Endothelial cell of umbilical vein (primary cell): ENCODE measurements at regions not wholly inside any gene's neighbourhood (a gene's known extent, or its start where the extent isn't known, plus 50 kb on each side); places are given as distances from the start of the nearest gene placed in this dataset.

ENCODE experiments used
- BruUV-seq: library from RNA; stranded (reverse); fragments of 400-500 nt; replicated peaks from 2 replicates; lab custom pipeline; 2021; lab: Mats Ljungman, UMichigan
- CTCF ChIA-PET: fragments of 300-600, 350-600 bp; sonication (Branson Sonifier 250); formaldehyde crosslinking; loops from one replicate; lab custom pipeline; 2021; ENCODE audit warnings: antibody characterized with exemption, inconsistent platforms; lab: Charles Lee
- POLR2A ChIA-PET: fragments of 300-600, 350-600 bp; sonication (Branson Sonifier 250); formaldehyde crosslinking; loops from one replicate; lab custom pipeline; 2021; ENCODE audit warnings: antibody characterized with exemption, inconsistent platforms; lab: Charles Lee
- DNase-seq: peaks from one replicate; pipeline ENCODE4 v3.0.0-alpha.2; 2011; ENCODE audit warnings: low read depth, low spot score
- FAIRE-seq: peaks from 2 replicates; lab custom pipeline; 2011; peaks lifted over from hg19 to GRCh38; lab: Jason Lieb, UNC
- H2AFZ ChIP-seq: 2 replicates; pipeline ENCODE4 v1.6.0; 2012; ENCODE audit warnings: low read depth, low read length, control low read depth, inconsistent platforms
- H3K27ac ChIP-seq: 2 replicates; pipeline ENCODE4 v1.5.1; 2011; ENCODE audit warnings: low read depth, mild to moderate bottlenecking, control low read depth, low read length, moderate library complexity; ENCODE audit not compliant: insufficient read depth
- H3K27me3 ChIP-seq, 2 experiments: 2 replicates each; pipeline versions ENCODE4 v1.6.0 to v1.6.1; 2011; ENCODE audit warnings: low read length in 2 of 2, mixed read lengths in 1 of 2; ENCODE audit not compliant: control insufficient read depth in 2 of 2, insufficient read depth in 2 of 2
- H3K36me3 ChIP-seq, 2 experiments: 2 replicates in 1 of 2; 3 replicates in 1 of 2; pipeline ENCODE4 v1.5.1; 2011; ENCODE audit warnings: low read length in 2 of 2, mild to moderate bottlenecking in 1 of 2, moderate library complexity in 1 of 2; ENCODE audit not compliant: control insufficient read depth in 2 of 2, insufficient read depth in 2 of 2; ENCODE audit errors: extremely low read depth in 1 of 2
- H3K4me1 ChIP-seq: 3 replicates; pipeline ENCODE4 v1.5.1; 2011; ENCODE audit warnings: mild to moderate bottlenecking, low read length; ENCODE audit not compliant: control insufficient read depth, insufficient read depth; ENCODE audit errors: extremely low read depth
- H3K4me2 ChIP-seq: 2 replicates; pipeline ENCODE4 v1.6.1; 2011; ENCODE audit warnings: low read length, control low read depth, mixed read lengths; ENCODE audit not compliant: insufficient read depth
- H3K4me3 ChIP-seq, 3 experiments: fragments of 200-600 bp in 1 of 3; sonication (generic), shearing (Covaris generic) in 1 of 3; replicated peaks in 1 of 3; 2 replicates each; pipeline ENCODE4 v1.5.1; 2011 to 2016; ENCODE audit warnings: control low read depth in 3 of 3, low read length in 3 of 3, mild to moderate bottlenecking in 2 of 3, inconsistent platforms in 1 of 3, low read depth in 1 of 3, moderate library complexity in 1 of 3; ENCODE audit not compliant: insufficient read depth in 1 of 3
- H3K79me2 ChIP-seq: 2 replicates; pipeline ENCODE4 v1.6.0; 2012; ENCODE audit warnings: low read length, inconsistent platforms; ENCODE audit not compliant: control insufficient read depth, insufficient read depth
- H3K9ac ChIP-seq: replicated peaks from 2 replicates; pipeline ENCODE3; 2011; ENCODE audit warnings: low read length, control low read depth; ENCODE audit not compliant: insufficient read depth; ENCODE audit errors: extremely low read depth
- H3K9me1 ChIP-seq: replicated peaks from 3 replicates; pipeline ENCODE4 v1.6.0; 2011; ENCODE audit warnings: mild to moderate bottlenecking, low read length; ENCODE audit not compliant: control insufficient read depth, insufficient read depth; ENCODE audit errors: extremely low read depth
- H3K9me3 ChIP-seq: replicated peaks from 2 replicates; pipeline ENCODE4 v1.5.1; 2012; ENCODE audit warnings: low read length, inconsistent platforms; ENCODE audit not compliant: control insufficient read depth, insufficient read depth
- H4K20me1 ChIP-seq: replicated peaks from 2 replicates; pipeline ENCODE3; 2011; ENCODE audit warnings: mild to moderate bottlenecking, low read length; ENCODE audit not compliant: control insufficient read depth, insufficient read depth; ENCODE audit errors: extremely low read depth
- EZH2 ChIP-seq: IDR thresholded peaks from 2 replicates; pipeline ENCODE4 v1.6.1; 2012; ENCODE audit warnings: borderline replicate concordance, low read depth, mild to moderate bottlenecking, moderate library complexity, low read length, inconsistent platforms; ENCODE audit not compliant: severe bottlenecking
- FOS ChIP-seq: IDR thresholded peaks from 2 replicates; pipeline ENCODE4 v1.6.1; 2011; ENCODE audit warnings: mild to moderate bottlenecking, low read length, moderate library complexity, borderline replicate concordance; ENCODE audit not compliant: insufficient read depth
- GATA2 ChIP-seq: IDR thresholded peaks from 2 replicates; pipeline ENCODE4 v1.7.0; 2011; ENCODE audit warnings: low read depth, mild to moderate bottlenecking, moderate library complexity, mixed read lengths, low read length; ENCODE audit not compliant: insufficient read length, insufficient read depth
- JUN ChIP-seq: IDR thresholded peaks from 2 replicates; pipeline ENCODE4 v1.6.1; 2011; ENCODE audit warnings: borderline replicate concordance, low read depth; ENCODE audit not compliant: insufficient read length, insufficient read depth
- MYC ChIP-seq: IDR thresholded peaks from one replicate; pipeline ENCODE4 v1.6.1; 2011; ENCODE audit warnings: mild to moderate bottlenecking, low read depth, low read length
- POLR2A ChIP-seq: IDR thresholded peaks from 2 replicates; pipeline ENCODE4 v1.6.1; 2012; ENCODE audit warnings: low read depth, mild to moderate bottlenecking, control low read depth, low read length
- POLR2AphosphoS5 ChIP-seq: IDR thresholded peaks from 2 replicates; pipeline ENCODE4 v1.6.1; 2012; ENCODE audit warnings: low read depth, mild to moderate bottlenecking, control low read depth, low read length, moderate library complexity; ENCODE audit not compliant: insufficient read depth
- dilution Hi-C: fragments of 300-500 bp; cut with MboI; formaldehyde crosslinking; loops from one replicate; pipeline ENCODE4 v1.15.0; 2019; ENCODE audit warnings: low sequenced_read_pairs; ENCODE audit not compliant: extremely low pct_ligation_motif_present
- intact Hi-C: fragments of 100-400 bp; cut with micrococcal nuclease; formaldehyde crosslinking; loops from one replicate; pipeline ENCODE4 v1.10.0; 2022
- TF ChIP-seq, protein P1 (sequence below), 2 donors: IDR thresholded peaks; 1 replicate in 1 of 2; 2 replicates in 1 of 2; pipeline ENCODE4 v1.5.1; 2011; ENCODE audit warnings: low read length in 2 of 2, mild to moderate bottlenecking in 2 of 2, moderate library complexity in 2 of 2, control low read depth in 1 of 2, inconsistent platforms in 1 of 2, low read depth in 1 of 2; ENCODE audit not compliant: insufficient read depth in 1 of 2; ENCODE audit errors: extremely low read depth in 1 of 2
- TF ChIP-seq, protein P2 (sequence below): IDR thresholded peaks from 2 replicates; pipeline ENCODE4 v1.6.1; 2011; ENCODE audit not compliant: insufficient read depth, insufficient read length

DNA sequence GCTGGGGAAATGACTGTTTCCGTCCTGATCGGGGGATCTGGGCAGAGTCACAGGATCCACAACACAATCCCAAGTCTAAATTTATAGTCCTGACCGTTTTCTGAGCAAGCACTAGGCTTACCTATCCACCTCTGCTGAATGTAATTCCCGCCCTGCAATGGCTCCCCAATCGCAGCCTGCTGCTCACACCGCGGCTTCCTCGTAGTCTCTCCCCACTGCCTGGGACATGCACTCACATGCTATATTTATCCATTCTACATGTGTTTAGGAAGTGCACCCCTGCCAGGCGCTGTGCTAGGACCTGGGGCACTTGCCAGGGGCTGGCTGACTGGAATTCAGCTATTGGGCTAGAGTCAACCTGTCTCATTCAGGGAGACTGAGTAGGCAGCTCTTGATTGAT, 246.6 kb upstream of the CSF3R start:
- H3K79me2 ChIP-seq, result no peaks in the 10 kb centered on the region
- H4K20me1 ChIP-seq, result no peaks in the 10 kb centered on the region
- no peak overlapping the region for H3K4me2 ChIP-seq
- intact Hi-C loops, result no loop called here
- peaks cover 0 to 3% of the 10 kb centered on the region in 2 experiments for H3K27me3 ChIP-seq
- no peaks in the 10 kb centered on the region for H3K9me1 ChIP-seq
- no TSS peak for BruUV-seq
- H3K36me3 ChIP-seq, result no peaks in the 10 kb centered on the region
- no peaks in the 10 kb centered on the region for H3K9me3 ChIP-seq
- ChIA-PET POLR2A (no interaction called here), CTCF (interaction anchor here (1.0 kb wide), 1 partner anchor 10 kb away, joined by 3 read pairs; no protein-coding TSS in a partner anchor)
- no peak for FAIRE-seq
- no peak for DNase-seq
- no peak overlapping the region for H2AFZ ChIP-seq
- H3K4me3 ChIP-seq, result no peak overlapping the region
- H3K27ac ChIP-seq, result no peak overlapping the region
- no peak overlapping the region for H3K9ac ChIP-seq
- TF ChIP-seq POLR2A (no peak), JUN (no peak), GATA2 (no peak), EZH2 (no peak), POLR2AphosphoS5 (no peak), MYC (no peak), FOS (no peak)
- TF ChIP-seq, protein P1, sequence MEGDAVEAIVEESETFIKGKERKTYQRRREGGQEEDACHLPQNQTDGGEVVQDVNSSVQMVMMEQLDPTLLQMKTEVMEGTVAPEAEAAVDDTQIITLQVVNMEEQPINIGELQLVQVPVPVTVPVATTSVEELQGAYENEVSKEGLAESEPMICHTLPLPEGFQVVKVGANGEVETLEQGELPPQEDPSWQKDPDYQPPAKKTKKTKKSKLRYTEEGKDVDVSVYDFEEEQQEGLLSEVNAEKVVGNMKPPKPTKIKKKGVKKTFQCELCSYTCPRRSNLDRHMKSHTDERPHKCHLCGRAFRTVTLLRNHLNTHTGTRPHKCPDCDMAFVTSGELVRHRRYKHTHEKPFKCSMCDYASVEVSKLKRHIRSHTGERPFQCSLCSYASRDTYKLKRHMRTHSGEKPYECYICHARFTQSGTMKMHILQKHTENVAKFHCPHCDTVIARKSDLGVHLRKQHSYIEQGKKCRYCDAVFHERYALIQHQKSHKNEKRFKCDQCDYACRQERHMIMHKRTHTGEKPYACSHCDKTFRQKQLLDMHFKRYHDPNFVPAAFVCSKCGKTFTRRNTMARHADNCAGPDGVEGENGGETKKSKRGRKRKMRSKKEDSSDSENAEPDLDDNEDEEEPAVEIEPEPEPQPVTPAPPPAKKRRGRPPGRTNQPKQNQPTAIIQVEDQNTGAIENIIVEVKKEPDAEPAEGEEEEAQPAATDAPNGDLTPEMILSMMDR (IDR thresholded peaks at IDR 0.05; ENCODE audit: extremely low read depth in 1 of 2, insufficient read depth in 1 of 2, low read depth in 1 of 2, low read length in 2 of 2), result no peak
- TF ChIP-seq, protein P2, sequence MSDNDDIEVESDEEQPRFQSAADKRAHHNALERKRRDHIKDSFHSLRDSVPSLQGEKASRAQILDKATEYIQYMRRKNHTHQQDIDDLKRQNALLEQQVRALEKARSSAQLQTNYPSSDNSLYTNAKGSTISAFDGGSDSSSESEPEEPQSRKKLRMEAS, result no peak
- no peaks in the 10 kb centered on the region for H3K4me1 ChIP-seq
- dilution Hi-C loops, result no loop called here
